Upper lobe of left lung (tissue), 4 donors: ENCODE measurements at regions not wholly inside any gene's neighbourhood (a gene's known extent, or its start where the extent isn't known, plus 50 kb on each side); places are given as distances from the start of the nearest gene placed in this dataset.

Source experiments
- CTCF ChIP-seq, 6 experiments: fragments of 450-650 bp in 4 of 6; fragments of 200-600 bp in 2 of 6; sonication (generic) in 2 of 6; IDR thresholded peaks; one replicate each; pipeline ENCODE4 v1.5.1; 2016 to 2019; ENCODE audit warnings: antibody characterized with exemption in 6 of 6
- POLR2A ChIP-seq, 4 donors: fragments of 450-650 bp; IDR thresholded peaks; one replicate each; pipeline ENCODE4 v1.5.1; 2016 to 2017; ENCODE audit warnings: antibody characterized with exemption in 4 of 4, mild to moderate bottlenecking in 2 of 4

DNA sequence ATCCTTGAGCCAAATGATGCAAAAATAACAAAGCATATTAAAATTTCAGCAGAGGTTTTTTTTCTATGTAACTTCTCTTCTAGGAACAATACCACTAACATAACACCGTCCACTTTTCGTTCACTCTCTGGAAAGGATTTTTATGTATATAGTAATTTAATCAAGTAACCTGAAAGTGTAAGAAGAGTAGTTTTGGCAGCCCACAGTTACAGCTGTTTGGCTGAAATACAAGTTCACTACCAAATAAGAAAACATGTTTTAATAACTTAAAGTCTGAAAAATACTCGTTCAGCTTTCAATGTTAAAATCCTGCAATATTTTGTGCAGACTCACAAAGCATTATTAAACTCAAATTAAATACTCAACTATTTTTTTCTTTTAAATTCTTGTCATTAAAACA, 896.8 kb upstream of the ADGRL4 start:
- TF ChIP-seq CTCF (IDR thresholded peaks at IDR 0.05) (no peak), POLR2A (IDR thresholded peaks at IDR 0.05) (no peak)
